SK-N-MC (cell line): ENCODE measurements at regions not wholly inside any gene's neighbourhood (a gene's known extent, or its start where the extent isn't known, plus 50 kb on each side); places are given as distances from the start of the nearest gene placed in this dataset.

Experiments used
- EZH2 ChIP-seq: fragments of 200-600 bp; sonication (generic); IDR thresholded peaks from one replicate; pipeline ENCODE4 v1.6.1; 2017; ENCODE audit warnings: antibody characterized with exemption
- FOXP2 ChIP-seq: optimal IDR thresholded peaks from 2 replicates; pipeline ENCODE3; 2011; ENCODE audit warnings: mild to moderate bottlenecking, moderate library complexity; ENCODE audit not compliant: insufficient read depth; ENCODE audit errors: extremely low read length, control extremely low read depth
- POLR2AphosphoS5 ChIP-seq: IDR thresholded peaks from 2 replicates; pipeline ENCODE4 v1.6.1; 2012; ENCODE audit warnings: mild to moderate bottlenecking, low read depth, low read length, borderline replicate concordance

- TF ChIP-seq POLR2AphosphoS5: no peak
- TF ChIP-seq EZH2: no peak
- TF ChIP-seq FOXP2: no peak
These were observed 261.3 kb downstream of the RPLP1 start for GRCh38 chr15:69713726-69714559.
